Vagina (tissue), 2 donors: ENCODE measurements at regions not wholly inside any gene's neighbourhood (a gene's known extent, or its start where the extent isn't known, plus 50 kb on each side); places are given as distances from the start of the nearest gene placed in this dataset.

Experiments used
- POLR2A ChIP-seq, 2 donors: fragments of 450-650 bp; IDR thresholded peaks; one replicate each; pipeline ENCODE4 v1.6.1; 2017; ENCODE audit warnings: antibody characterized with exemption in 2 of 2, mild to moderate bottlenecking in 2 of 2, moderate library complexity in 2 of 2
- POLR2AphosphoS5 ChIP-seq, 2 donors: sonication (generic); formaldehyde crosslinking; IDR thresholded peaks; one replicate each; pipeline ENCODE4 v1.9.0; 2017; ENCODE audit warnings: antibody characterized with exemption in 2 of 2, mild to moderate bottlenecking in 2 of 2, low read depth in 1 of 2; ENCODE audit not compliant: insufficient read depth in 1 of 2
- TF ChIP-seq, protein P1 (sequence below), 3 experiments: fragments of 450-650 bp in 2 of 3; fragments of 200-600 bp in 1 of 3; sonication (generic) in 1 of 3; IDR thresholded peaks; one replicate each; pipeline ENCODE4 v1.5.1; 2017 to 2019; ENCODE audit warnings: antibody characterized with exemption in 3 of 3, mild to moderate bottlenecking in 2 of 3, moderate library complexity in 2 of 3

GRCh38 chr6:120935016-120935415 lies 399.3 kb downstream of the TBC1D32 start:
- TF ChIP-seq, protein P1, sequence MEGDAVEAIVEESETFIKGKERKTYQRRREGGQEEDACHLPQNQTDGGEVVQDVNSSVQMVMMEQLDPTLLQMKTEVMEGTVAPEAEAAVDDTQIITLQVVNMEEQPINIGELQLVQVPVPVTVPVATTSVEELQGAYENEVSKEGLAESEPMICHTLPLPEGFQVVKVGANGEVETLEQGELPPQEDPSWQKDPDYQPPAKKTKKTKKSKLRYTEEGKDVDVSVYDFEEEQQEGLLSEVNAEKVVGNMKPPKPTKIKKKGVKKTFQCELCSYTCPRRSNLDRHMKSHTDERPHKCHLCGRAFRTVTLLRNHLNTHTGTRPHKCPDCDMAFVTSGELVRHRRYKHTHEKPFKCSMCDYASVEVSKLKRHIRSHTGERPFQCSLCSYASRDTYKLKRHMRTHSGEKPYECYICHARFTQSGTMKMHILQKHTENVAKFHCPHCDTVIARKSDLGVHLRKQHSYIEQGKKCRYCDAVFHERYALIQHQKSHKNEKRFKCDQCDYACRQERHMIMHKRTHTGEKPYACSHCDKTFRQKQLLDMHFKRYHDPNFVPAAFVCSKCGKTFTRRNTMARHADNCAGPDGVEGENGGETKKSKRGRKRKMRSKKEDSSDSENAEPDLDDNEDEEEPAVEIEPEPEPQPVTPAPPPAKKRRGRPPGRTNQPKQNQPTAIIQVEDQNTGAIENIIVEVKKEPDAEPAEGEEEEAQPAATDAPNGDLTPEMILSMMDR (IDR thresholded peaks at IDR 0.05), result no peak
- no peak for TF ChIP-seq POLR2AphosphoS5 (IDR thresholded peaks at IDR 0.05; ENCODE audit: insufficient read depth in 1 of 2, low read depth in 1 of 2)
- TF ChIP-seq POLR2A (IDR thresholded peaks at IDR 0.05), result no peak
